Panc1 (cell line): ENCODE measurements at regions not wholly inside any gene's neighbourhood (a gene's known extent, or its start where the extent isn't known, plus 50 kb on each side); places are given as distances from the start of the nearest gene placed in this dataset.

Experiments used
- ATAC-seq: fragments of 200-7000 bp; cut with Tn5 transposase; 2 replicates; pipeline ENCODE4 v1.9.1; 2020; ENCODE audit warnings: mild to moderate bottlenecking, moderate library complexity
- BruUV-seq: library from RNA; stranded (reverse); fragments of 400-500 nt; replicated peaks from 2 replicates; lab custom pipeline; 2021; lab: Mats Ljungman, UMichigan
- CTCF ChIA-PET: fragments of 300-600 bp; sonication (Branson Sonifier 250); formaldehyde crosslinking; loops from one replicate; lab custom pipeline; 2022; ENCODE audit warnings: antibody characterized with exemption; lab: Charles Lee
- POLR2A ChIA-PET: fragments of 300-600 bp; sonication (Branson Sonifier 250); formaldehyde crosslinking; loops from one replicate; lab custom pipeline; 2022; ENCODE audit warnings: antibody characterized with exemption; lab: Charles Lee
- DNase-seq: peaks from one replicate; pipeline ENCODE4 v3.0.0-alpha.2; 2010; ENCODE audit warnings: low read depth, low spot score
- H3K27ac ChIP-seq: 2 replicates; pipeline ENCODE4 v1.5.1; 2011; ENCODE audit warnings: mild to moderate bottlenecking, low read length, inconsistent platforms
- H3K27me3 ChIP-seq: fragments of 200-500 bp; sonication (Bioruptor generic); 2 replicates; pipeline ENCODE4 v1.6.0; 2014; ENCODE audit warnings: low read length, inconsistent platforms; ENCODE audit not compliant: control insufficient read depth, insufficient read depth
- H3K36me3 ChIP-seq: fragments of 200-500 bp; sonication (Bioruptor generic); 2 replicates; pipeline ENCODE4 v1.5.1; 2014; ENCODE audit warnings: inconsistent platforms, mild to moderate bottlenecking, low read length, moderate library complexity; ENCODE audit not compliant: control insufficient read depth, insufficient read depth
- H3K4me1 ChIP-seq: 2 replicates; pipeline ENCODE4 v1.5.1; 2011; ENCODE audit warnings: inconsistent platforms, mild to moderate bottlenecking, low read length, moderate library complexity; ENCODE audit not compliant: control insufficient read depth, insufficient read depth
- H3K4me3 ChIP-seq, 2 experiments: 2 replicates each; pipeline ENCODE4 v1.5.1; 2011 to 2012; ENCODE audit warnings: low read depth in 2 of 2, low read length in 2 of 2, mild to moderate bottlenecking in 2 of 2, inconsistent platforms in 1 of 2, moderate library complexity in 1 of 2
- H3K9me3 ChIP-seq: fragments of 200-500 bp; sonication (Bioruptor generic); 2 replicates; pipeline ENCODE4 v1.5.1; 2014; ENCODE audit warnings: low read depth, mild to moderate bottlenecking, inconsistent platforms, low read length, moderate library complexity; ENCODE audit not compliant: control insufficient read depth, insufficient read depth
- CTCF ChIP-seq: fragments of 450-650 bp; IDR thresholded peaks from 2 replicates; pipeline ENCODE4 v1.5.1; 2017; ENCODE audit warnings: mild to moderate bottlenecking
- POLR2AphosphoS5 ChIP-seq: IDR thresholded peaks from 2 replicates; pipeline ENCODE4 v1.6.1; 2012; ENCODE audit warnings: mild to moderate bottlenecking, low read depth, low read length, moderate library complexity
- REST ChIP-seq, 2 experiments: IDR thresholded peaks; 2 replicates each; pipeline ENCODE4 v1.6.1; 2011 to 2012; ENCODE audit warnings: low read depth in 2 of 2, control low read depth in 1 of 2, low read length in 1 of 2, mild to moderate bottlenecking in 1 of 2, moderate library complexity in 1 of 2; ENCODE audit not compliant: insufficient read depth in 1 of 2
- SIN3A ChIP-seq: IDR thresholded peaks from 2 replicates; pipeline ENCODE4 v1.6.1; 2012; ENCODE audit warnings: low read depth, mild to moderate bottlenecking, low read length, moderate library complexity, borderline replicate concordance; ENCODE audit not compliant: insufficient read depth
- TCF7L2 ChIP-seq: IDR thresholded peaks from 2 replicates; pipeline ENCODE4 v1.6.1; 2011; ENCODE audit warnings: mild to moderate bottlenecking, low read depth, low read length, inconsistent platforms
- in situ Hi-C: cut with HindIII; loops from 2 replicates; pipeline ENCODE4 v1.10.0; 2016; ENCODE audit warnings: low sequenced_read_pairs, low pct_unique_long_range_greater_than_20kb
- intact Hi-C: fragments of 100-400 bp; cut with micrococcal nuclease; formaldehyde crosslinking; loops from one replicate; pipeline ENCODE4 v1.10.0; 2022; ENCODE audit not compliant: unreplicated experiment

DNA sequence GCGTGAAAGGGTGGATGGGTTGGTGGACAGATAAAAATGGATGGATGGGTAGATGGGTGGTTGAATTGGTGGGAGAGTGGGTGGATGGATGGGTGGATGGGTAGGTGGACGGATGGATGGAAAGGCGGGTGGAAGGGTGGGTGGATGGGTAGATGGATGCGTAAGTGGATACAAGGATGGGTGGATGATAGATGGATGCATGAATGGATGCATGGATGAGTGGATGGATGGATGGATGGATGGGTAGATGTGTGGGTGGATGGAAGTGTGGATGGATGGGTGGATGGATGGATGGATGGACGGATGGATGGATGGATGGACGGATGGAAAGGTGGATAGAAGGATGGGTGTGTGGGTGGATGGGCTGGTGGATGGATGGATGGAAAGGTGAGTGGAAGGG, 77.0 kb upstream of the GRK3 start:
- intact Hi-C loops = no loop called here
- 0 out of 2 replicates have a peak, but pooled peaks cover 6% of the 10 kb centered on the region for H3K4me1 ChIP-seq
- no peaks in the 10 kb centered on the region for H3K27me3 ChIP-seq
- ChIA-PET POLR2A (no interaction called here), CTCF (interaction anchor here (0.7 kb wide), 1 partner anchor 25 kb away, joined by 5 read pairs; no protein-coding TSS in a partner anchor)
- H3K4me3 ChIP-seq = no peak overlapping the region
- BruUV-seq = no TSS peak
- ATAC-seq (no peak), DNase-seq (no peak)
- H3K27ac ChIP-seq = no peak overlapping the region
- H3K9me3 ChIP-seq = no peaks in the 10 kb centered on the region
- TF ChIP-seq CTCF (no peak), REST (IDR thresholded peaks at IDR 0.05; ENCODE audit: insufficient read depth in 1 of 2, low read depth in 2 of 2, low read length in 1 of 2) (no peak), POLR2AphosphoS5 (no peak), TCF7L2 (no peak), SIN3A (no peak)
- in situ Hi-C loops = no loop called here
- H3K36me3 ChIP-seq = no peaks in the 10 kb centered on the region

DNA sequence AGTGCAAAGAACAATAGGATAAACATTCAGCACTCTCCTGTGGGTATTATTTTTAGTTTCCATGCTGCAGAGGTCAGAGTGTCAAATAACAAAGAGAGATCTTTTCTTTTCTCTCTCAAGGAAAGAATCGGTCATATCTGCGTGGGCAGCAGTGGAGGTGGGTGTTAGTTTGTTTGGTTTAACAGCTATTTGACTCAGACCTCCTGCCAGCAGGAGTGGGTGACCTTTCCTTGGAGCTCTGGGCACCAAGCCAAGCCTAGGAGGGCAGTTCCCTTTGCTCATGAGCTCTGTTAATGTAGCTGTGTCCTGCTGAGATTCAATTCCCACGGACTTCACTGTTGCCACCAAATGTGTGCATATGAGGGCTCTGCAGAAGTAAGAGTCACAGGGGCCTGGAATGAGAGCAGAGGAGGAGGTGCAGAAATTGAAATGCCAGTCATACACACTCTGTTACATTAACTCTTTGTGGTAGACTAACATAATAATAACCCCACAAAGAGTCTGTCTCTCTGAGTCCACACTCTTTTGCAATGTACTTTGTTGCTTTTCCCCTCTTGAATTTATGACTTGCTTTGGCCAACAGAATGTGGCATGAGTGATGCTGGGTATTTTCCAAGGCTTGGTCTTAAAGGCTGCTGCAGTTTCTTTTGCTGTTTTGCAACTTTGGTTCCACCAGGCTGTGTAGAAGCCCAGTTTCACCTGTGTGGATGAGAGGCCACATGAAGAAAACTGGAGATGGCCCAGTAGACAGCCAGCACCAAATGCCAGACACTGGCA, 76.0 kb upstream of the GRK3 start:
- DNase-seq (peak; percentile 5), ATAC-seq (peak; percentile 89)
- H3K9me3 ChIP-seq = no peaks in the 10 kb centered on the region
- no peak overlapping the region for H3K27ac ChIP-seq
- CTCF ChIA-PET = interaction anchor here (0.7 kb wide), 1 partner anchor 24 kb away, joined by 5 read pairs; no protein-coding TSS in a partner anchor
- no TSS peak for BruUV-seq
- in situ Hi-C loops (no loop called here), intact Hi-C loops (no loop called here)
- 0 out of 2 replicates have a peak, but pooled peaks cover 6% of the 10 kb centered on the region for H3K4me1 ChIP-seq
- H3K4me3 ChIP-seq = no peak overlapping the region
- POLR2A ChIA-PET = no interaction called here
- no peaks in the 10 kb centered on the region for H3K27me3 ChIP-seq
- H3K36me3 ChIP-seq = no peaks in the 10 kb centered on the region
- no peak for TF ChIP-seq CTCF
- no peak for TF ChIP-seq SIN3A
- peak; percentile 29; the same call in 1 of the 2 replicates for TF ChIP-seq POLR2AphosphoS5
- TF ChIP-seq REST (IDR thresholded peaks at IDR 0.05; ENCODE audit: insufficient read depth in 1 of 2, low read depth in 2 of 2, low read length in 1 of 2) = no peak
- TF ChIP-seq TCF7L2 = 0 out of 2 replicates have a peak, but pooled peaks have one; percentile 38
